Activated CD8-positive, alpha-beta memory T cell treated with anti-CD3 and anti-CD28 coated beads for 36 hours (primary cell): ENCODE measurements at regions not wholly inside any gene's neighbourhood (a gene's known extent, or its start where the extent isn't known, plus 50 kb on each side); places are given as distances from the start of the nearest gene placed in this dataset.

Experiments
- CTCF ChIA-PET: fragments of 350-600 bp; sonication (Branson Sonifier 250); formaldehyde crosslinking; loops from one replicate; lab custom pipeline; 2021; ENCODE audit warnings: antibody characterized with exemption; lab: Charles Lee
- POLR2A ChIA-PET: fragments of 350-600 bp; sonication (Branson Sonifier 250); formaldehyde crosslinking; loops from one replicate; lab custom pipeline; 2021; ENCODE audit warnings: antibody characterized with exemption; lab: Charles Lee

DNA sequence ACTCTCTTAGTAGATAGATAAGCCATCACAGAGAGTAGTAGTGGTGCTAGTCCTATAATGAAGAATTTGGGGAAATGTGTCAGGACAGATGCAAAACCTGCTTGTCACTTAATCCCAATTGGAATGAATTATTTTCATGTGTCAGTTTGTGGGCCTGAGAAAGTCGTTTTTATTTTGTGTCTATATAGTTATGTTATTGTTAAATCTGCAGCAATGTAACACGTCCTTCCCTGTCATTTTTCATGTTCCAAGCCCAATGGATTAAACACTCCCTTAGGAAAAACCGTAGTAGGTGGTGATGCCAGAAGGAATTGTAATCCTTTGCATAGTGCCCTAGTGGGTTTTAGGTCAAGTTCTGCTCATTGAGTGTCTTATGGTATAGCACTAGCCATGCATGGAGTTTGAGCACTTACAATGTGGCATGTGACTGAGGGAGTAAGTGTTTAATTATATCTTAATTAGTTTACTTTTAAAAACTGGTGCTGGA, 105.9 kb upstream of the PRSS16 start:
- POLR2A ChIA-PET = no interaction called here
- CTCF ChIA-PET = no interaction called here

DNA sequence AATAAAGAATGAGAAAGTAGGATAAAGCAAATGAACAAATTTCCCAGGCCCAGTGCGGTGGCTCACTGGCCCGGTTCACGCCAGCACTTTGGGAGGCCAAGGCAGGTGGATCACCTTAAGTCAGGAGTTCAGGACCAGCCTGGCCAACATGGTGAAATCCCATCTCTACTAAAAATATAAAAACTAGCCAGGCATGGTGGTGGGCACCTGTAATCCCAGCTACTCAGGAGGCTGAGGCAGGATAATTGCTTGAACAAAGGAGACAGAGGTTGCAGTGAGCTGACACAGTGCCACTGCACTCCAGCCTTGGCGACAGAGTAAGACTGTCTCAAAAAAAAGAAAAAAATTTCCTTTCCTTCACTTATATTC, 104.5 kb upstream of the PRSS16 start:
- CTCF ChIA-PET = interaction anchor here (0.7 kb wide), 1 partner anchor 11 kb away, joined by 3 read pairs; no protein-coding TSS in a partner anchor
- POLR2A ChIA-PET = interaction anchor here (5.9 kb wide), 1 partner anchor 11 kb away, joined by 271 read pairs; a partner anchor contains a TSS

DNA sequence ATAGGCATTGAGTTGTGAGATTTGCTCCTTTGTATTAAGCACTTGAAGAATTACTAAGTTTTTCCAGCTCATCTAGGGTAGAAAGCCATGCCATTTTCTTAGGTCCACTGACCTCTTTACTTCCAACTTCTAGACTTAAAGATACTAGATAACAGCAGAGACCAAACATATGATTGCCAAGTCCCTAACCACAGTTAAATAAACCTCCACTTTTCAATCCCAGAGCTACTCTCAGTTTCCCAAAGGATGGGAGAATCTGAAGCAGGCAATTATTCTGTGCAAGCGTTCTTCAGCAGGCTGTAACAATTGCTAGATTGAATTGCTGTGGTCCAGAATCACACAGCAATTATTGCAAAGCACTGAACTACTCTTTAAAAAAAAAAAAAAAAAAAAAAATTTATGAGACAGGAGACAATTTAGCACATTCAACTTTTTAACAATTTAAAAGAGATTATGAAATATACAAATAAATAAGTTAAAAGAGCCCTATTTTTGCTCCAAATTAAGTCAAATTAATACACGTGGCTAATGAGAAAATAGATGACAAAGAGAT, 104.0 kb upstream of the PRSS16 start:
- POLR2A ChIA-PET = interaction anchor here (5.9 kb wide), 1 partner anchor 12 kb away, joined by 271 read pairs; a partner anchor contains a TSS
- CTCF ChIA-PET = interaction anchor here (0.7 to 4.5 kb wide), 2 partner anchors 10 to 11 kb away, joined by 3 to 23 read pairs; a partner anchor contains a TSS

DNA sequence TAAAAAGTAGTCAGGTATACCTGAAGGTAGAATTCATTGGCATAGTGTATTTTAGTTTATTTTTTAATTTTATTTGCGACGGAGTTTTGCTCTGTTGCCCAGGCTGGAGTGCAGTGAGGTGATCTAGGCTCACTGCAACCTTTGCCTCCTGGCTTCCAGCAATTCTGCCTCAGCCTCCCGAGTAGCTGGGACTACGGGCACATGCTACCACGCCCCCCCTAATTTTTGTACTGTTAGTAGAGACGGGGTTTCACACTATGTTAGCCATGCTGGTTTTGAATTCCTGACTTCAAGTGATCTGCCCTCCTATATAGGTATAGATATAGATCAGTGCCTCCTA, 102.8 kb upstream of the PRSS16 start:
- ChIA-PET POLR2A (interaction anchor here (0.8 to 5.9 kb wide), 9 partner anchors 13 to 1021 kb away, joined by 4 to 271 read pairs (median 7); a partner anchor contains a TSS), CTCF (interaction anchor here (1.3 to 4.5 kb wide), 2 partner anchors 12 to 18 kb away, joined by 5 to 23 read pairs; a partner anchor contains a TSS)

DNA sequence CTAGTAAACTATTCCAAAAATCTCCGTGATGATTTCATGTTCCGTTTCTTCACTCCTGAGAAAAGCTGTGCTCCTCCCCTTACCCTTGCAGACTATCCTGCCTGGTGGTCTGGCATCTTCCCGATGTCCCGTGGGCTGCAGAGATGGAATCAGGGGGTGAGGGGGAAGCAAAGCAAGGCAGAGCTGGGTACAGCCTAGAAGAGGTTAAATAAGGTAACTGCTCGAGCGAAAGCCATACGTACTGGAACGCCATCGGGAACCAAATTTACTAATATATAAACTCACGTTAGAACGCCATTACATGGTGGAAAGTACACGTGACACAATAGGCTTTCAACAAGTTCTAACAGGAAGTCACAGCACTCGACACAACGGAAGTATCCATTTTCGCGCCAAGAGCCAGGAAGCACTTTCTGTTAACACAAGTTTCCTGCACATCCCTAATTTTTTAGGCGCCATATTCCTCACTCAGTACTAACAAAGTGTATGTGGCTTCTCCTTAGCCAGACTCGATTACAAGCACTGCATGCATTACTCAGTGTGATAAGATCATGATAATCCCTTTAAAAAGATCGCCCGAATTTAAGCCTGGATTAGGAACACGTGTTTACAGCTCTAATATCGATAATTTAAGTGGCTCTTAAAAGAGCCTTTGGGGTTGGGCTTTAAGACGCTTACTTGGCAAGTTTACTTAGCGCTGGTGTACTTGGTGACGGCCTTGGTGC, 101.6 kb upstream of the PRSS16 start:
- ChIA-PET CTCF (interaction anchor here (0.8 to 4.5 kb wide), 3 partner anchors 13 to 948 kb away, joined by 3 to 23 read pairs (median 5); a partner anchor contains a TSS), POLR2A (interaction anchor here (0.6 to 5.9 kb wide), 19 partner anchors 10 to 1125 kb away, joined by 3 to 271 read pairs (median 8); partner anchors contain the start of gene ZSCAN26)

DNA sequence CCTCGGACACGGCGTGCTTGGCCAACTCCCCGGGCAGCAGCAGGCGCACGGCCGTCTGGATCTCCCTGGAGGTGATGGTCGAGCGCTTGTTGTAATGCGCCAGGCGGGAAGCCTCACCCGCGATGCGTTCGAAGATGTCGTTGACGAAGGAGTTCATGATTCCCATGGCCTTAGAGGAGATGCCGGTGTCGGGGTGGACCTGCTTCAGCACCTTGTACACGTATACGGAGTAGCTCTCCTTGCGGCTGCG, 101.1 kb upstream of the PRSS16 start:
- ChIA-PET POLR2A (interaction anchor here (1.0 to 5.9 kb wide), 26 partner anchors 8 to 1022 kb away, joined by 3 to 271 read pairs (median 10); a partner anchor contains a TSS), CTCF (interaction anchor here (1.0 to 4.5 kb wide), 5 partner anchors 7 to 723 kb away, joined by 3 to 23 read pairs (median 7); a partner anchor contains a TSS)

DNA sequence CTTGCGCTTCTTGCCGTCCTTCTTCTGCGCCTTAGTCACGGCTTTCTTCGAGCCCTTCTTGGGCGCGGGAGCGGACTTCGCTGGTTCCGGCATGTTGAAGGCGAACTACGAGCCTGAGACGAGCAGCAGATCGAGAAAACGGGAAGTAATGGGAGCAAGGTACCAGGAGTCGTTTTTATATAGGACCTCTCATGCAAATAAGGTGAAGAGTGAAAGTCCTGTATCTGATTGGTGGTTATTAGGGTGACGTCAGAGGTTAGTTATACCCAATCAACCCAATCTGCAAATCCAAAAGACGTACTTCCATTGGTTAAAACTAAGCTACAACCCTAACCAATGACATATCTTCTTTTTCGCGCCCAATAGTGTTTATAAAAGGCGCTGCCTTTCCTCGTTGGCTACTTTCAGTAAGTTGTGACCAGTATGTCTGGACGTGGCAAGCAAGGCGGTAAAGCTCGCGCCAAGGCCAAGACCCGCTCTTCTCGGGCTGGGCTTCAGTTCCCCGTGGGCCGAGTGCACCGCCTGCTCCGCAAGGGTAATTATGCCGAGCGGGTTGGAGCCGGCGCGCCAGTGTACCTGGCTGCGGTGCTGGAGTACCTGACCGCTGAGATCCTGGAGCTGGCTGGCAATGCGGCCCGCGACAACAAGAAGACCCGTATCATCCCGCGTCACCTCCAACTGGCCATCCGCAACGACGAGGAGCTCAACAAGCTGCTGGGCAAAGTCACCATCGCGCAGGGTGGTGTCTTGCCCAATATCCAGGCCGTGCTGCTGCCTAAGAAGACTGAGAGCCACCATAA, 100.6 kb upstream of the PRSS16 start:
- CTCF ChIA-PET = interaction anchor here (0.6 to 4.5 kb wide), 9 partner anchors 8 to 1735 kb away, joined by 3 to 23 read pairs (median 5); a partner anchor contains a TSS
- POLR2A ChIA-PET = interaction anchor here (0.6 to 5.9 kb wide), 44 partner anchors 8 to 1718 kb away, joined by 3 to 271 read pairs (median 8); a partner anchor contains a TSS

DNA sequence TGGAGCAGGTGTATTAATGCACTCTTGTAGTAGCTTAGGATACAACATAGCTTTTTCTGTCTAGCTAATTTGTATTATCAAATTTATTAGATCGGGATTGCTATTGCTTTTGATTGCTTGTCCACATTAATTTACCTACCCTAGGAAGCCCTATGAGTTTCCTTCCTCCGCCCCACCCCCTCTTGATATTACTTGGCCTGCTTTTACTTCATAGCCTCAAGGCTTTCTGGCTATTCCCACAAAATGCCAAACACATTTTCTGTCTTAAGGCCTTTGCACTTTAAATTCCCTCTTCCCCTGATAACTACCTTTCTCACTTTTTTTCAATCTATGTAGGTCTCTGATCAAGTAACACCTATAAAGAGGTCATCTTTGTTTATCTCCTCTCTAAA, 99.1 kb upstream of the PRSS16 start:
- ChIA-PET CTCF (interaction anchor here (2.0 kb wide), 1 partner anchor 9 kb away, joined by 7 read pairs; a partner anchor contains a TSS), POLR2A (interaction anchor here (0.7 to 5.9 kb wide), 4 partner anchors 17 to 1036 kb away, joined by 6 to 271 read pairs (median 35); a partner anchor contains a TSS)

DNA sequence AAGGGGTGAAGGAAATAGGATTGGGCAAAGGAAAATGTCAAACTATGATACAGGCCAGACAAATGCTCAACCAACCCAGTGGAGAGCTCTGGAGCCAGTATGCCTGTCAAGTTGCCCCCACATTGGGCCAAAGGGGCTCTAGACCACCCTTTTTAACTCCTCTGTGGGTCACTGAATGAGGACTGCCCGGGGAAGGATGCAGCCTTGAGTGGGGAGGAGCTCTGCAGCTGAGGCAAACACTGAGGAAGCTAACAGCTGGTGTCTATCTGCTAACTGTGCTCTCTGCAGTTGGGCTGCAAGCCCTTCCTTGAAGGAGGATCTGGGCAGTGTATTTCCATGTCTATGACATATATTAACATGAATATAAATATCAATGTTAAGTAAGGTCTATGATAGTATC, 98.4 kb upstream of the PRSS16 start:
- ChIA-PET POLR2A (no interaction called here), CTCF (interaction anchor here (2.7 kb wide), 1 partner anchor 22 kb away, joined by 12 read pairs; no protein-coding TSS in a partner anchor)

DNA sequence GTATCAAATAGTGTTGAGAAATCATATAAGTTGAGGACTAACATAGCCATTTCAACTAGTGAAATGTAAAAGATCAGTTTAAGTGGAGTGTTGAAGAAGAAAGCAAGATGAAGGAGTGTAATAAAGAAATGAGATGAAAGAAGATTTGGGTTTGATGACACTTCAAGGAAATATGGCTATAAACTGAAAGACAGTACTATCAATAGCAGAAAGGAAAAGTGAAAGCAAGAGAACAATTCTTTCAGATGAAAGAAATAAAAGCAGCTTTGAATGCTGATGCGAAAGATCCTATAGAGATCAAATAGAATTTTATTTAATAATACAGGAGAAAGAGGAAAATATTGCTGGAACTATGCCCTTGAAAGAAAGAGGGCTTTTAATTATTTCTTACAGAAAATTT, 92.8 kb upstream of the PRSS16 start:
- POLR2A ChIA-PET = interaction anchor here (2.5 kb wide), 1 partner anchor 8 kb away, joined by 17 read pairs; a partner anchor contains a TSS
- CTCF ChIA-PET = interaction anchor here (0.6 kb wide), 1 partner anchor 1557 kb away, joined by 5 read pairs; no protein-coding TSS in a partner anchor

DNA sequence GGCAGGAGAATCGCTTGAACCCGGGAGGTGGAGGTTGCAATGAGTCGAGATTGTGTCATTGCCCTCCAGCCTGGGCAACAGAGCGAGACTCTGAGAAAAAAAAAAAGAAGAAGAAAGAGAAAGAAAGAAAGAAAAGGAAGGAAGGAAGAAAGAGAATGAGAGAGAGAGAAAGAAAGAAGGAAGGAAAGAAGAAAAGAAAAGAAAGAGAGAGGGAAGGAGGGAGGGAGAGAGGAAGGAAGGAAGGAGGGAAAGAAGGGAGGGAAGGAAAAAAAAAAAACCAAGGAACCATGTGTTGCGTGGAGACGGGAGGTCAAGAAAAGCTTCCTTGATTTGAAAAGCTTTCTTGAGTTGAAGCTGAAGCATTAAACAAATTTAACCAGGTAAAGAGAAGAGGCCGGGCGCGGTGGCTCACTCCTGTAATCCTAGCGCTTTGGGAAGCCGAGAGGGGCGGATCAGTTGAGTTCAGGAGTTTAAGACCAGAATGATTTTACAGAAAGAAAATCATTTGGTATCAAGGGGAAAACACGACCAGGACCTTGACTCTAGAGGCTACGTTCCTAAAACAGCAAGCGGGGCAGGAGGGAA, 90.5 kb upstream of the PRSS16 start:
- CTCF ChIA-PET = interaction anchor here (0.7 to 1.7 kb wide), 3 partner anchors 10 to 710 kb away, joined by 3 to 6 read pairs (median 3); a partner anchor contains a TSS

DNA sequence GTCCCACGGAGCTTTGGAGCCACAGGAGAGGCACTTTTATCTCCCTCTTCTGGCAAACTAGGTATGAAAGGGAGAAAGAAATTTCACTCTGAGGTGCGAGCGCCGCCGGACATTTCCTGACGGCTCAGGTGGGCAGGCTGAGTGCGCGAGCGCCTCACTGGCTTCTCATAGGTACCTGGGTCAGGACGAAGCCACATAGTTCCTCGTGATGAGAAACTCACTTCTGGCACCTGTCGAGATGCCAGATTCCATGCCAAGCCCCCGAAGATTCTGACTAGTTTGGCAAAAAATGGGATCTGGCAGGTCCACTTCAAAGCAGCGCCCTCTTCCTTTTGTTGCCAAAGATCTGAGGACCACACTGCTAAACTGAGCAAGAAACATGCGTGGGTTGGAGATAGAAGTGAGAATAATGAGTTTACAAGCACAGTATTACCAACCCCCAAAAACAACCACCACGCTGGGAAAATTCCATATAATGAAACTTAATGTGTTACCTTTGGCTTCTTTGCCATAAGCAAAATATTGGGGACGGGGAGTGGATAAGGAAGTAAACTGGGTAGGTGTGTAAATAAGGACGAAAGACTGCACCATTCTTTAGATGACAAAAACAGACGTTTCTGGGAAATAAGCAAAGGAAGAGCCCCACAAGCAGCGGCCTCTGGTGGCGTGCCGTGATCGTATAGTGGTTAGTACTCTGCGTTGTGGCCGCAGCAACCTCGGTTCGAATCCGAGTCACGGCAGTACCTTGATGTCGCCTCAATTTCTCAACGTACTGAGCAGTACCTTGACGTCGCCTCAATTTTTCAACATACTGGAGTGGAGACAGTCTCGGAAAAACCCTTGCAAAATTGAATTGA, 89.8 kb upstream of the PRSS16 start:
- CTCF ChIA-PET = interaction anchor here (1.0 kb wide), 1 partner anchor 27 kb away, joined by 3 read pairs; no protein-coding TSS in a partner anchor
- POLR2A ChIA-PET = interaction anchor here (0.6 to 1.0 kb wide), 2 partner anchors 11 to 733 kb away, joined by 3 to 9 read pairs; a partner anchor contains a TSS

More for the DNA sequence above, 90.5 kb upstream of the PRSS16 start:
- POLR2A ChIA-PET = interaction anchor here (1.0 to 2.5 kb wide), 2 partner anchors 10 kb away, joined by 3 to 17 read pairs; a partner anchor contains a TSS

DNA sequence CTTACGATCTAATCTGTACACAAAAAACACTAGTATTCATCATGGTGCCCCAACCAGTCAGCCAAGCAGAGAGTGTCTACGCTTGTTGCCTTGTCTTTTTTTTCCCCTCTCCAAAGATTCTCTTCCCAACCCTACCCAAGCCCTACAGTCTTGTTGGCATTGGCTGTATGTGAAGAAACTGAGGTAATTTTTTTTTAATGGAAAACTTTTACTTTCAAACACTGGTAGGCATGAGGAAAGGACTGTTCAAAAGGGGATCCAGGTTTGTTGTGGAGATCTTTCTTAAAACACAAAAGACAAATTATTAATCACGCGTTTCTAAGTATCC, 89.2 kb upstream of the PRSS16 start:
- ChIA-PET POLR2A (no interaction called here), CTCF (interaction anchor here (0.6 kb wide), 1 partner anchor 892 kb away, joined by 3 read pairs; no protein-coding TSS in a partner anchor)

DNA sequence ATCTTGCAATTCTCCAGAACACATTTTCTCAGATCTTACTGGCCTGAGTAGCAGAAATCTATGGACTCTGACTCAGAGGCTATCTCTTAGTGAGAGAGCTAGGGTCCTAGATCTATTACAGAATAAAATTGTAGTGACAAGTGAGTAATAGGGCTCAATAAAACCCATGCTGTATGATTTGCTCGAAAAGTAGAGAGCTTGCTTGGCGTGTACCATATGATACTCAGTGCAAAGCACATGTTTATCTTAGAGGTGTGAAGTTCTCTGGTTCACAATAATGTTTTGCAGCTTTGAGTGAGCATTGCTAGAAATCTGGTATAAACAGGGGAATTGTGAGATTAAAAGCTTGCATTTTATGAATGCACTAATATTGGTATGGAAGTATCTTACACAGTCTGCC, 87.8 kb upstream of the PRSS16 start:
- ChIA-PET POLR2A (interaction anchor here (0.5 to 1.0 kb wide), 3 partner anchors 13 to 705 kb away, joined by 3 to 10 read pairs (median 9); a partner anchor contains a TSS), CTCF (interaction anchor here (0.6 to 0.9 kb wide), 2 partner anchors 32 to 613 kb away, joined by 3 to 4 read pairs; no protein-coding TSS in a partner anchor)

DNA sequence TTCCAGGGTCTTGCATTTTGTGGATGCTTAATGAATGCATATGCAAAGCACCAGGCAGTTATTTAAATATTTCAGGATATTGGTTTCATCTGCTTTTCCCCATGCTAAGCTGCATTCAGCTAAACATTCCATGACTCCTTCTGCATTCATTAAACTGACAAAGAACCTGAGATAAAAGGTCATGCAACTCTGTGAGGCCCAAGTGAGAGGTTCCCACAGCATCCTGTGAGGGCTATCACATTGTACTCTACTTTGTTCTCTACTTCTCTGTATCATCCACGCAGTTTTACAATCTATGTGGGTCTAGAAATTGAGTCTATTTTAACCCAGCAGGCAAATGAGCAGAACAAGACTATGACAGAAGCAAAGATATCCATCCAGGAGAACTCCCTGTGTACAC, 86.4 kb upstream of the PRSS16 start:
- ChIA-PET CTCF (interaction anchor here (0.9 to 1.0 kb wide), 2 partner anchors 33 to 646 kb away, joined by 3 read pairs; a partner anchor contains a TSS), POLR2A (no interaction called here)

DNA sequence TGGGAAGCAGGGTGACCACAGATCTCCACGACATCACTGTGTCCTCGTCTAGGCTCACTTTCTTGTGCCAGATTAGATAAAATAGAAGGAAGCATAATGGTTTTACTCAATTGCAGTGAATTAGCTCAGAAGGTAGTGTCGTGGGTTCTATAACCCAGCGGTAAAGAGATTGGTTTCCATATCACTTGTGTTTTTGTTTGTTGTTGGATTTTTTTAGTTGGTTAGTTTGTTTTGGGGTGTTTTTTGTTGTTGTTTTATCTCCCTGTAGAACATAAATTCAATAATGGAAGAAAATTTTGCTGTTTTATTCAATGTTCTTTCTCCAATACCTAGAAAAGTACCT, 85.9 kb upstream of the PRSS16 start:
- CTCF ChIA-PET = interaction anchor here (0.9 to 1.1 kb wide), 3 partner anchors 27 to 646 kb away, joined by 3 read pairs; a partner anchor contains a TSS
- POLR2A ChIA-PET = interaction anchor here (0.6 kb wide), 1 partner anchor 15 kb away, joined by 7 read pairs; a partner anchor contains a TSS
